Suppressor macrophage (primary cell): ENCODE measurements at regions not wholly inside any gene's neighbourhood (a gene's known extent, or its start where the extent isn't known, plus 50 kb on each side); places are given as distances from the start of the nearest gene placed in this dataset.

ENCODE experiments used
- DNase-seq, 4 experiments: peaks; one replicate each; pipeline ENCODE4 v3.0.0-alpha.2; 2020 to 2022

DNA sequence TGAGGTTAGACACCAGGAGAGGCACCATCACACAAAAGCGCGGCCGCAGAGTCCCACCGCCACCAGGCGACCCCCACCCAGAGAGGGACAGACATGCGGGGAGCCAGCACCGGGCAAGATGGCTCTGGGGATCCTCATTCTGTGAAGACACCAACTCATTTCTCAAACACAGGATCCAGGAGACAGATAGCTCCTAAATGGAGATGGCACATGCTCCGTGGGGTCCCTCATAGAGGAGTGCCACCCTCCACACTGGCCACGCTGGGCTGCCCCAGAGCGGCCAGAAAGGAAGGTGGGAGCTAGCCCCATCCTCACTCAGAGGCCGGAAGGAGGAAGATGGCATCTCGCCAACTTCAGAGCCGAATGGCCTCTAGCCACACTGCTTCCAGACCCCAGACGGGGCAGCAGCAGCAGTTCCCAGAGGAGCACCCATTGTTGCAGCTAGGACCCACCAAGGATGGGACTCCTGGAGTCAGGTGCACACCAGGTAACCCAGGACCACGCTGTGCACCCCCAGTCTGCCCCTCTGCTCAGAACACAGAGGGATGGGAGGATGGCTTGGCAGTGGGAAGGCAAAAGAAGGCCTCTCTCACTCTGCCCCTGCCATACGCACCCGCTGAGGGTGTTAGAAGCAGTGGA is 78.6 kb downstream of the ZIC5 start:
- no peak for DNase-seq

- DNase-seq: no peak
Measured at GRCh38 chr13:99892196-99892613, 79.4 kb downstream of the ZIC5 start.

DNA sequence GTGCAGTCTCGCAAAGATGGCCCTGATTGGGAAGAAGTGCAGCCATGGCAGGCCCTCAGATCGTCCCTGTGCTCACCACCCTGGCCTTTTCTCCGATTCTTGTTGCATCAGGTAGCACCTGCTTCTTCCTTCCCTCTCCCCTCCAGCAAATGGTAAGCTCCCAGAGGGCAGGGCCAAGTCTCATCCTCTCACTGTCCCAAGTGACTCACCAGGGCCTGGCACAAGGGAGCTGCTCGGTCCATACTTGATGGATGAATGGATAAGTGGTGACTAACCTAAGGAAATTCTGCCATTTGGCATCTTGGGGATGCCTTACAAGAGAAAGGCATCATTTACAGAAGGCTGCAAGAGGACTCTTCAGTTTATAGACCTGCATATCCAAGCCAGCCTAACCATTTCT is 84.9 kb downstream of the ZIC5 start:
- no peak for DNase-seq

GRCh38 chr13:99884913-99885312 is 86.7 kb downstream of the ZIC5 start:
- DNase-seq: no peak

- DNase-seq: no peak
Measured at GRCh38 chr13:99883805-99884204, 87.8 kb downstream of the ZIC5 start.

DNA sequence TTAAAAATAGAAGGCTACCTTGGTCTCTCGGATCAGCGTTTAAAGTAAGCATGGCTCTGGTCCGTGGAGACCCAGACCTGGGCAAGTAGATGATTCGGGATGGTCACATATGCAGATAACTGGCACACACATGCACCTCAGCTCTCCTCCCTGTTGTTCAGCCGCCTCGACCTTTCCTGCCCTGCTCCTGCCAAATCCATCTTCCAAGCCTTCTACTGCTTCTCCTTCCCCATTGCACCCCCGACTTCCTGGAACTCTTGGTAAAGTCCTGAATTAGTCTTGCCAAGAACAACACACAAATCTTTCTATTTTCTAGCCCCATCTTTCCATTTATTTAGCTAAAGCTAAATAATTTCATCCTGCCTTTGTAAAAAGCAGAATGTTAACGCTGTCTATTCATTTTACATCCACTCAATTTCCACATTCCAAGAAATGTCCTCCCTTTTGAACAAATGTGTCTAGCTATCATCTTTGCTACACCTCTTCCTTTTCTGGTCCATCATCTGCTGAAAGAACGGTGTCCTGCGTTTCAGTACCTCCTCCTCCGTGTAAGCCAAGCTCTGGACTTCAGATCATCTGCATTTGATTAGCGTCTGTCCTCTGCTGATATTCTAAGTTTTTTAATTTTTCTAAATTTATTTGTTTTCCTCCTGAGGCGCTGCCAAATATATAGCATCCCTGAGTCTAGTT is 92.5 kb downstream of the ZIC5 start:
- DNase-seq: no peak

DNA sequence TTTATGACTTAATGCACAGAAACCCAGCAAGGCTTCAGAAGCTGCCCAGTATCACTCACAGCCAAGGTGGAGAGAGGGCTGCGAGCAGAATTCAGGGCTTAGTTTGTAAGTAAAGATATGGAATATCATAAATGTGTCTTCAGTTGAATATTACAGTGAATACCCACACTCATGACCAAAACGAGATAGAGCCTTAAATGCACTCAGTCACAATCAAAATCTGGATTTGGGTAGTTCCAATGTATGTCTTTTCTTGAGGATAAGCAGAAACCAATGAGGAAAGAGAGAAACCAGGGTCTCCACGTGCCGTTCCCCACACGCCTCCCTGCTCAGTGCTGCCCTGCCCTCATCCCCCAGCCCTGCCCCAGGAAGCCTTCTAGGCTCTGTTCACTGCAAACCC is 94.9 kb downstream of the ZIC5 start:
- DNase-seq: no peak

DNA sequence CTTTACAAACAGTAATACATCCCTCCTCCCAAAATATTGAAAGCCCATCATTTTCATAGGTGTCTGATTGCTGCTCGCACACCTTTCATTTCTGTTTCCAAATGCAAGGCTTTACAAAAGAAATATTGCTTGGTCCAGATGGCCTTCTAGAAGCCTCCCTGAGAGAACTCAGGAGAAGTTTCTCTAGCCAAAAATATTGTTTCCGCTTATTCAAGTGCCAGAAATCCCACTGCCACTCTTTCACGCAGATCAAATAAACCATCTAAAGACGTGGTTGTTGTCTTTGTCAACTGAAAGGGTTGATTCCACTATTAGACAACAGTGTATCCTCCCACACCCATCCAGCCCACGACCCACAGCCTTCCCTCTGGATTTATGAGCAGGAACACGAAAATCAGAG is 96.2 kb downstream of the ZIC5 start:
- DNase-seq: no peak

DNA sequence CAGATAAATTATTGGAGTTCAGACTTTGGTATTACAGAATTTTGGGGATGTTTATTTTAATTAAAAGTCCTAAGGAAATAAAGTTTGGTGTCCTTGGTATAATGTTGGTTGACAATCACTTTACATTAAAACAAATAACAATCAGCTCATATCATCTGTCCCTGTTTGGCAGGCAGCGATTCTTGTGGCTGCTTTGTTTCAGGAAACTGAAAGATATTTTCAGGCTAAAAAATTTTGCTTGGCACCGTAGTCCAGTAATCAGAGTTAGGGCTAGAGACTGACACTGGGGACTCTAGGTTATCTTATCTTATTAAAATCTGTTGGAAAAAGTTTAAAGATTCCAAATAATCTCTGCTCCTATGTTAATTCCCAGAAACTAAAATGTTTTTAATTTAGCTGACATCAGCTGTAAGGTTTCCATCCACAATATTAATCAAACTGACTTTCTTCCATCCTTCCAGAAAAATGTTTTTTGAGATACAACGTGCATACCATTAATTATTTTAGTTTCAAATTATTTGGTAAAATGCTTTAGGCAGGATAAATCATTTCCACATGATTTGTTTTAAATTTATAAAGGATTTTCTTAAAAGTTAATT is 97.6 kb downstream of the ZIC5 start:
- no peak for DNase-seq

DNA sequence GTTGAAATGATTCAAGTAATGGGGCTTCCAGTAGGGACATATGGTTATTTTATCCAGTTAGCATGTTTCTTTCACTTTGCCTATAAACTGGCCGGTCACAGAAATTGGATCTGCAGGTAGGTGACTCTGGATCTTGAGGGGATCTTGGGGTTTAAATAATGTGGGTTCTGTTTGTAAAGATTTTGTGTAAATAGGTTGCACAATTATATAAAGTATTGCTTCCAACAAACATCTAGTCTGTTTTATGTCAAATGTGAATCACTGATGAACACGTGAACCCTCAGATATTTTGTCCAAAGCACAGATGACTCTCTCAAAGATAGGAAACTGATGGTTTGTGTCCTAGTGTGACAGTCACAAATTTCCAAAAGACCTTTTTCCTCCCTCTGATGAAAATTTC is 98.4 kb downstream of the ZIC5 start:
- no peak for DNase-seq

DNA sequence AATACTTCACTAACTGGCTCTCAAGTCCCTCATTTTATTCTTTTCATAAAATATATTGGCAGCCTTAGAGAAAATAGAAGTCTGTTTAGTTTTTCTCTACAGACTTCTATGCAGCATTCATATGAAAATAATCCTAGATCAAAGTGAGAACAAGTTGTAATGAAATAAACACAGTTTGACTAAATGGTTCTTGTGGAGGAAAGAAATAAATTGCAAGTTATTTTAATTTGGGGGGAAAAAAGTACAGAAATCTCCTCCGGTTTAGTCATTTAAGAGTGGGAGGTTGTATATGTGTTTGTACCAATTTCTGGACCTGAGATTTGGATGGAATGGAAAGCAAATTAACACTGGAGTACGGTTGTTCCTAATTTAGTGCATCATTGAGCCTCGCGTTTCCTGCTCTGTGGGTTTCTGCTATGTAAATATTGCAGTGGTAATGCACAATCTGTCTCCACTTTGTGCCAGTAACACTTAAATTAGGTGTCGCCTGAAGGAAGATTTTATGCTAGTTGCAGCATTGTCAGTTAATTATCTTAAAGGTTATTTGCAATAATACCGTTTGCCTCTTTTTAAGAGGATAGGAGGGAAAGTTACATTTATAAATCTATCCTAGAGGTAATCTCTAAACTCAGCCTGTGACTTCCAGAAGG is 100.2 kb downstream of the ZIC5 start:
- DNase-seq: no peak

- DNase-seq: no peak
Measured at GRCh38 chr13:99870541-99870940, 101.0 kb downstream of the ZIC5 start.

- no peak for DNase-seq
Measured at GRCh38 chr13:99869830-99870229, 101.7 kb downstream of the ZIC5 start.

DNA sequence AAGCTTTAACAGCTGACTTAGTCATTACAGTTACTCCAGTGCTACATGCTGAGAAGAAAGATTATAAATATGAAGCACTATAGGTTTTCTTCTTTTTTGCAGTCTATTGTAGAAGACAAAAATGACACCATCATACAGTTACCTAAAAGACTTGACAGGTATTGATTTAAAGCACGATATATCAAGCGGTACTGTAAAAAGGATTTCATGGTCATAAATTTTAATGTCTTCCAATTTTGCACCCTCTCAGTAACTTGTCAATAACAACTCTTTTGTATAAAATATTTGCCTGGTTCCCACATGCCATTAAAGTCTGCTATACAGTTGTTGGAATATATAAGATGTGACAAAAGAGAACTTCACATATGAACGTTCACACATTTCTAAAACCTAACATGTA is 102.8 kb downstream of the ZIC5 start:
- no peak for DNase-seq

- DNase-seq: no peak
Measured at GRCh38 chr13:99867535-99868257, 103.9 kb downstream of the ZIC5 start.

DNA sequence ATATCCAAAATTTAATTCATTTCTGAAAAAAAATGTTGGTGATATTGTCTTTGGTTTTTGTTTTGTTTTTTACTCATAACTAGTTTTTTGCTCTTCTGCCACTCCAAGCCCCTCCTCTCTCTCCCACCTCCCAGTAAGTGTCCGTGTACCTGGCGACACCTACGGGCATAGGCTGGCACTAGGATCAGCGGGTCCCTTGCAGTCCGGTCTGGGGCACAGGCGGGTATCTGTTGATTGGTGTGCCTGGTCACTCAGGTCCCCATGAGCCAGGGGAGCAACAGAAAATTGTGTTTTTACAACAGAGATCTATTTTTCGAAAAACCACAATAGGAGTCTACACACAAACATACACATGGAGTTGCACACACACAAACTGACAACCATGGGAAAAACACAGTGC is 104.8 kb downstream of the ZIC5 start:
- no peak for DNase-seq

DNA sequence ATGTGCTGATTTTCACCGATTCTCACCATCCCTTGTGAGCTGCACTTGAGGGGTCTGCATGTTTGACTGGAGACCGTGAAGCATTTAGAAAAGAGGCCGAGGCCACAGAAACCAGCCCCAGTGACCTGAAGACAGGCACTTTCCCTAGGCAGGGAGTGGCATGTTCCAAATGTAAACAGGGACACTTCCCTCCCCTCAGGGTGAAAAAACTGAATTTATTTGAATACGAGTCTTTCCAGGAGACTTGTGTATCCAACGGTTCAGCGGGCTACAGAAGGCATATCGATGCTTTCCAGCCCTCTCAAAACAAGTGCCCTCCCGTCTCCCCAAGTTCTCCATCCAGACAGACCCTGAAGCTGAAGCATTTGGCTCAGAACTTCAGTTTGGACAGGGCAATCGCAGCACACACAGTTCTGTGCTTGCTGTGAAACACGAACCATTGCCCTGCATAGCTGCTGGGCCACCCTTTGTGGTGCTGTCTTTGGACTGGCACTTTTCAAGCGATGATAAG is 106.1 kb downstream of the ZIC5 start:
- no peak for DNase-seq

DNA sequence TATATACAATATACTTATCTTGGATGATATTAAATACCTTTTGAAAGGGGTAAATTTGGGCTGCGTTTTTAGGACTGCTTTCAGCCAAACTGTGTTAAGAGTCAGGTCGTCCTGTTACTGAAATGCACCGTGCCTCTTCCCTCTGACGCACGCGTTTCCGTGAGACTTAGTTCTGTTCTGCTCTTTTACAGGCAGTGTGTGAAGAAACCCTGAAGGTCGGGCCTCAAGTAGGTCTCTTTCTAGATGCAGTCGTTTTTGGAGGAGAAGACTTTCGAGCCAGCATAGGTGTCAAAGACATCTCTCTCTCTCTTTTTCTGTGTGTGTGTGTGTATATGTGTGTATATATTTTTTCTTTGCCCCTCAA is 107.0 kb downstream of the ZIC5 start:
- no peak for DNase-seq

DNA sequence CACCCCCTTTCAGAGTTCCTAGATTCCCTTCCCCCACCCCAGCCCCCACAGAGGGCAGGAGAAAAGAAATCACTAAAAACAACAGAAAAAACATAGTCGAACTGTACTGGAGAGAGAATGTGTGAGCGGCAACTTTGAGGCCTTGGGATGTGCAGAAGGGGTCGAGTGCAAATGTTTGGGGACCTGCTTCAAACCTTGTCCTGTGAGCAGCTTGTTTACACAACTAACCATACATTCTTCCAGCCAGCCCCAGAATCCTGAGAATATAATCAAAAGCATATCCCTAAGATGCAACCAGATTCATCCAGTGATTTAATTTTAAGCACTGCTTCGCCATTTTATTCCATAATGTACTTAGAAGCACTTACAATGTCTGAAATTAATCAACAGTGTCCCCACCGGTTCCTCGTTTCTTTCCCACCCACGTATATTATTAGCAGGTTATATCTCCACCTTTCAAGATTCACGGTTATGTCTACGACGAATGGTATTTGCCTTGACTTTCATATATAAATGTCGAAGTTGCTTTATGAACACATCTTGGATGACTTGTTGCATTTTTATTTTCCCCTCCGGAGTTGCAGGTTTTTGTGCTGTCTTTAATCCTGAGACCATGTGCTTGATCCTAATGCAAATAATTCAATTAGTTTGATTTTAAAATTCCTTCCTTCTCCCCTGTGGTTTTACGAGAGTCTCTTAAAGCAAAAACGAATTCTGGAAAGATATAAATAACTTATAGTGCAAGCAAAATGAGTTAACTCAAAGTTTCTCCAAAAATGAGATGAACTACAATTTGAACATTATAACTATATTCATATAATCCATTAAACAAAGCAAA is 107.6 kb downstream of the ZIC5 start:
- DNase-seq: no peak

GRCh38 chr13:99862244-99862643 is 109.3 kb downstream of the ZIC5 start:
- no peak for DNase-seq

GRCh38 chr13:99861771-99862170 is 109.8 kb downstream of the ZIC5 start:
- DNase-seq: no peak

DNA sequence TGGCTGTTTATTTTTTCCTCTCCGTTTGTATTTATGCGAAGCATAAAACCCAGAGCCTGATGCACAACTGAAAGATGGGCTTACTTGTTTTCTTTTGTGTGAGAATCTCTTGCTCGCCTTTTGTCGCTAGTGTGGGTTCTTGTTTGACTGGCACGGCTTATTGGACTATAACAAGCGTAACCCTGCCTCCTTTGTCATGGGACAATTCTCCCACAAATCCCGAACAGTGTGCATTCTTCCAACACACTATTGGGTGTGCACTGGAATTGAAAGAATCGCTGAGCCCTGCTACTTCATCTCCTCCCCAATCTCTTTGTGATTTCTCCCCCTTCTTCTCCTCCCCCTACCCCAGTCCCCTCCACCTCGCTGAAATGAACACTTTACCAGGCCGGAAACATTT is 110.8 kb downstream of the ZIC5 start:
- no peak for DNase-seq
